GM12878 (cell line): ENCODE measurements at regions not wholly inside any gene's neighbourhood (a gene's known extent, or its start where the extent isn't known, plus 50 kb on each side); places are given as distances from the start of the nearest gene placed in this dataset.
A peak's percentile ranks its signal among the peaks of the same experiment; 100 is the strongest.

Source experiments
- ATAC-seq: fragments of 200-7000 bp; cut with Tn5 transposase; 3 replicates; pipeline ENCODE4 v1.9.1; 2020; ENCODE audit warnings: mild to moderate bottlenecking, moderate library complexity
- BruUV-seq: library from RNA; stranded (reverse); fragments of 400-500 nt; replicated peaks from 2 replicates; lab custom pipeline; 2021; lab: Mats Ljungman, UMichigan
- CTCF ChIA-PET: fragments of 300-600 bp; sonication (Branson Sonifier 250); formaldehyde crosslinking; extraction: SDS; loops from one replicate; lab custom pipeline; 2021; ENCODE audit warnings: inconsistent platforms; lab: Yijun Ruan, JAX
- POLR2A ChIA-PET: fragments of 350-600 bp; formaldehyde crosslinking; extraction: SDS; loops from one replicate; lab custom pipeline; 2021; ENCODE audit warnings: inconsistent platforms; lab: Charles Lee
- RAD21 ChIA-PET: fragments of 300-600 bp; sonication (Branson Sonifier 250); formaldehyde crosslinking; loops from one replicate; lab custom pipeline; 2023; ENCODE audit warnings: antibody characterized with exemption; ENCODE audit not compliant: unreplicated experiment; lab: Charles Lee
- SMC1A ChIA-PET: fragments of 300-600 bp; sonication (Branson Sonifier 250); formaldehyde crosslinking; loops from one replicate; lab custom pipeline; 2023; ENCODE audit not compliant: unreplicated experiment, uncharacterized antibody; lab: Charles Lee
- DNase-seq: peaks from one replicate; pipeline ENCODE4 v3.0.0-alpha.2; 2011; ENCODE audit warnings: low read depth, low spot score
- FAIRE-seq: peaks from 3 replicates; lab custom pipeline; 2011; peaks lifted over from hg19 to GRCh38; lab: Jason Lieb, UNC
- H2AFZ ChIP-seq: 2 replicates; pipeline ENCODE4 v1.6.0; 2011; ENCODE audit warnings: low read depth, low read length, control low read depth; ENCODE audit not compliant: control insufficient read depth
- H3K27ac ChIP-seq: 2 replicates; pipeline ENCODE4 v1.5.1; 2011; ENCODE audit warnings: control low read depth; ENCODE audit not compliant: control insufficient read depth, insufficient read depth
- H3K27me3 ChIP-seq, 2 experiments: replicated peaks in 1 of 2; 2 replicates each; pipeline versions ENCODE4 v1.6.0 to v1.6.1; 2011; ENCODE audit warnings: low read length in 1 of 2; ENCODE audit not compliant: control insufficient read depth in 2 of 2, insufficient read depth in 2 of 2
- H3K36me3 ChIP-seq, 2 experiments: 2 replicates each; pipeline ENCODE4 v1.5.1; 2011; ENCODE audit warnings: low read length in 1 of 2; ENCODE audit not compliant: control insufficient read depth in 2 of 2, insufficient read depth in 2 of 2
- H3K4me1 ChIP-seq: 2 replicates; pipeline ENCODE4 v1.6.1; 2011; ENCODE audit warnings: mild to moderate bottlenecking, low read length, moderate library complexity, mixed read lengths; ENCODE audit not compliant: control insufficient read depth, insufficient read depth
- H3K4me2 ChIP-seq: 2 replicates; pipeline ENCODE4 v1.6.0; 2011; ENCODE audit warnings: control low read depth; ENCODE audit not compliant: control insufficient read depth, insufficient read depth
- H3K4me3 ChIP-seq: fragments of 200-600 bp; sonication (generic); 2 replicates; pipeline ENCODE4 v1.5.1; 2016
- H3K79me2 ChIP-seq: 2 replicates; pipeline ENCODE4 v1.6.0; 2011; ENCODE audit warnings: low read length; ENCODE audit not compliant: control insufficient read depth, insufficient read depth
- H3K9ac ChIP-seq: 2 replicates; pipeline ENCODE4 v1.8.0; 2011; ENCODE audit warnings: low read length, control low read depth, mixed read lengths; ENCODE audit not compliant: control insufficient read depth, insufficient read depth
- H3K9me3 ChIP-seq: replicated peaks from 3 replicates; pipeline ENCODE4 v1.5.1; 2011; ENCODE audit warnings: mild to moderate bottlenecking, low read length; ENCODE audit not compliant: control insufficient read depth, insufficient read depth
- H4K20me1 ChIP-seq: 2 replicates; pipeline ENCODE4 v1.6.0; 2011; ENCODE audit not compliant: control insufficient read depth, insufficient read depth
- CTCF ChIP-seq, 3 experiments: IDR thresholded peaks in 2 of 3; conservative IDR thresholded peaks in 1 of 3; 2 replicates each; pipeline ENCODE4 v1.5.1; 2011; ENCODE audit warnings: low read depth in 3 of 3, low read length in 3 of 3, mild to moderate bottlenecking in 3 of 3, control low read depth in 2 of 3, moderate library complexity in 2 of 3, inconsistent platforms in 1 of 3, mixed read lengths in 1 of 3; ENCODE audit not compliant: control insufficient read depth in 2 of 3, insufficient read depth in 1 of 3; ENCODE audit errors: extremely low read depth in 1 of 3
- E2F8 ChIP-seq: fragments of 450-650 bp; IDR thresholded peaks from 2 replicates; pipeline ENCODE4 v1.6.1; 2018; ENCODE audit warnings: mild to moderate bottlenecking, low read depth, moderate library complexity; ENCODE audit not compliant: partially characterized antibody
- EZH2 ChIP-seq: IDR thresholded peaks from 2 replicates; pipeline ENCODE4 v1.6.1; 2012; ENCODE audit warnings: low read depth, mild to moderate bottlenecking, control low read depth, inconsistent platforms, low read length, borderline replicate concordance; ENCODE audit not compliant: control insufficient read depth
- GATAD2B ChIP-seq: fragments of 450-650 bp; conservative IDR thresholded peaks from 2 replicates; pipeline ENCODE4 v1.6.1; 2017; ENCODE audit warnings: low read depth, mild to moderate bottlenecking, moderate library complexity
- IKZF1 ChIP-seq: fragments of 450-650 bp; conservative IDR thresholded peaks from 2 replicates; pipeline ENCODE4 v1.6.1; 2017; ENCODE audit warnings: antibody characterized with exemption, mild to moderate bottlenecking
- IKZF2 ChIP-seq, 2 experiments: fragments of 450-650 bp; IDR thresholded peaks; 2 replicates each; pipeline ENCODE4 v1.6.1; 2017; ENCODE audit warnings: mild to moderate bottlenecking in 2 of 2, moderate library complexity in 2 of 2
- JUND ChIP-seq: IDR thresholded peaks from 2 replicates; pipeline ENCODE4 v1.6.1; 2012; ENCODE audit warnings: low read depth, mild to moderate bottlenecking, low read length, improper control_type of control experiment, moderate library complexity
- MEF2B ChIP-seq: fragments of 450-650 bp; IDR thresholded peaks from 2 replicates; pipeline ENCODE4 v1.6.1; 2018; ENCODE audit warnings: mild to moderate bottlenecking, moderate library complexity; ENCODE audit not compliant: partially characterized antibody, poor library complexity, severe bottlenecking
- MYC ChIP-seq: IDR thresholded peaks from 2 replicates; pipeline ENCODE4 v1.6.1; 2011; ENCODE audit warnings: mild to moderate bottlenecking, low read length, moderate library complexity, inconsistent platforms; ENCODE audit not compliant: insufficient read depth, insufficient replicate concordance, insufficient read length, severe bottlenecking
- NFIC ChIP-seq: IDR thresholded peaks from 2 replicates; pipeline ENCODE4 v1.6.1; 2012; ENCODE audit warnings: low read depth, mild to moderate bottlenecking, inconsistent platforms, low read length, moderate library complexity
- SREBF1 ChIP-seq: IDR thresholded peaks from 2 replicates; pipeline ENCODE4 v1.6.1; 2012; ENCODE audit warnings: mild to moderate bottlenecking, low read length
- WGBS: methylation state at CpG from one replicate; pipeline ENCODE4 v1.1.6; 2016; ENCODE audit warnings: low lambda C conversion rate; ENCODE audit not compliant: insufficient replicate concordance, insufficient coverage; ENCODE audit errors: missing lambda C conversion rate; 5-methylcytosine and 5-hydroxymethylcytosine counted together
- in situ Hi-C: fragments of 300-500 bp; cut with MboI; formaldehyde crosslinking; loops from 9 replicates; pipeline ENCODE4 v1.14.3; 2018; ENCODE audit warnings: mixed read lengths
- intact Hi-C: fragments of 100-400 bp; cut with micrococcal nuclease; formaldehyde crosslinking; loops from one replicate; pipeline ENCODE4 v1.14.2; 2022; ENCODE audit not compliant: unreplicated experiment

GRCh38 chr18:24763765-24764513 lies 303.5 kb downstream of the HRH4 start:
- Histone ChIP-seq H3K9ac (no peak overlapping the region), H3K4me2 (no peak overlapping the region), H3K79me2 (no peaks in the 10 kb centered on the region), H4K20me1 (no peaks in the 10 kb centered on the region), H3K36me3 (no peaks in the 10 kb centered on the region), H3K27me3 (no peaks in the 10 kb centered on the region), H3K4me3 (no peak overlapping the region), H3K27ac (no peak overlapping the region), H3K9me3 (no peaks in the 10 kb centered on the region), H2AFZ (no peak overlapping the region), H3K4me1 (no peaks in the 10 kb centered on the region)
- ChIA-PET POLR2A (no interaction called here), RAD21 (no interaction called here), CTCF (no interaction called here), SMC1A (no interaction called here)
- WGBS = 23% methylated on average over 6 of the region's 6 CpGs
- BruUV-seq = no TSS peak
- DNase-seq = no peak
- no peak for FAIRE-seq
- TF ChIP-seq GATAD2B = no peak
- TF ChIP-seq CTCF (IDR thresholded peaks at IDR 0.05 in 2 of 3, conservative IDR thresholded peaks at IDR 0.05 in 1 of 3; ENCODE audit: control insufficient read depth in 2 of 3, extremely low read depth in 1 of 3, insufficient read depth in 1 of 3, low read depth in 3 of 3, low read length in 3 of 3) = no peak
- TF ChIP-seq JUND = no peak
- TF ChIP-seq IKZF1 = peak; percentile 29
- no peak for TF ChIP-seq SREBF1
- no peak for TF ChIP-seq NFIC
- TF ChIP-seq IKZF2 (IDR thresholded peaks at IDR 0.05) = 0 out of 4 replicates have a peak, but pooled peaks of 1 of the 2 experiments have one; percentile 20
- peak; percentile 68 for TF ChIP-seq MEF2B
- no peak for TF ChIP-seq EZH2
- TF ChIP-seq MYC = no peak
- TF ChIP-seq E2F8 = no peak
- in situ Hi-C loops = no loop called here
- intact Hi-C loops = no loop called here
- ATAC-seq = no peak; the same call in 2 of the 3 replicates
